Activated gamma-delta T cell treated with Interleukin-2 at 50 U/mL for 16 hours (primary cell): ENCODE measurements at regions not wholly inside any gene's neighbourhood (a gene's known extent, or its start where the extent isn't known, plus 50 kb on each side); places are given as distances from the start of the nearest gene placed in this dataset.
"Not testable (repeated sequence)": the region's sequence is repeated elsewhere in the genome, so short reads cannot be mapped to it uniquely, and the experiment has no call there.

Experiments
- DNase-seq: peaks from one replicate; pipeline ENCODE4 v3.0.0-alpha.2; 2020

DNA sequence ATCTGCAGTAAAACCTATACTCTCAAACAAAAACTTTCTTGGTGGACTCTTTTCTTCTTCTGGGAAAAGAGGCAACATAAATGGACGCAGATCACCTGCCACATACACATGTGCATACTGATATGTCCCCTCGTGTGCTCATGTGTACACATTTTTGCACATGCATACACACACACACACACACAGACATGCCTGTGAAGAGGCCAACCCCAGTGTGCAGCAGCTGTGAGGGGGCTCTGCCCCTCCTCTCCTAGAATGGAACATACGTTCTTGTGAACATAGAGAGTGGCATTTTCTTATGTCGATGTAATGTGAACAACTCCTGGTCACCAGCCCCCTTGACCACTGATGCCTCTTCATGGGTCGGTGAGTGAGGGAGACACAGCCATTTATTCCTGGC is 188.9 kb upstream of the PLGLB2 start:
- DNase-seq = not testable (repeated sequence)

DNA sequence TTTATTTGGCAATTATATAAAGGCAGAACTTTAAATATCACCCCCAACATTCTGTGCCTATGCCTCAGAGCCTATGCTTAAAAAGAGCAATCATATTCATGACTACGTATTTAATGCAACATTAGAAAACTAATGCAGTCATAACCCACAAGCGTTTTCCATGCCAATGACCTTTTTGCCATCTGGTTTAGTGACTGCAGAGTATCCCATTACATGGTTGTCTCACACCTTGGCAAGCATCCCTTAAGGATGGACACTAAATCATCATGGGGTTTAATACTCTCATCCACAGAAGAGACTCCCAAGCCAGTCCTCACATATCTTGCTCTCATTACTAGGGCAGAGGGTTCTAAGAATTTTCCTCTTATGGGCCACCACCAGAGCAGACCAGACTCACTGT is 188.2 kb upstream of the PLGLB2 start:
- DNase-seq = not testable (repeated sequence)

DNA sequence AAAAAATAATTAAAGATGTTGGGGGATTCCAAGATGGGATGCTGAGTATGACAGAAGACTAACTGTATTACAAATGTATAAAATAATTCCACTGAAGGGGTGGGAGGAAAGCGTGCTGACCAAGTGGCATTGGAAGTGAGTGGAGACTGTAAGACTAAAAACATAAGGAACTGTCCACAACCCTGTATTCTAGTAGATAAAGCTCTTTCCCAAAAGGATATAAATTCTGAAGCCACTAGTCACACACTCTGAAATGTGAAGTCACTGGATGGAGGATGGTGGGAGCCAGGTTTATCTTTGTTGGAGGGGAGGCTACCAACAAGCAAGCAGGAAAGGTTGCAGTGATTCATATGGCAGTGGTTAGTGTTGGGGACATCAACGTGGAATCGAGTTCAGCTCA is 182.8 kb upstream of the PLGLB2 start:
- DNase-seq = not testable (repeated sequence)

DNA sequence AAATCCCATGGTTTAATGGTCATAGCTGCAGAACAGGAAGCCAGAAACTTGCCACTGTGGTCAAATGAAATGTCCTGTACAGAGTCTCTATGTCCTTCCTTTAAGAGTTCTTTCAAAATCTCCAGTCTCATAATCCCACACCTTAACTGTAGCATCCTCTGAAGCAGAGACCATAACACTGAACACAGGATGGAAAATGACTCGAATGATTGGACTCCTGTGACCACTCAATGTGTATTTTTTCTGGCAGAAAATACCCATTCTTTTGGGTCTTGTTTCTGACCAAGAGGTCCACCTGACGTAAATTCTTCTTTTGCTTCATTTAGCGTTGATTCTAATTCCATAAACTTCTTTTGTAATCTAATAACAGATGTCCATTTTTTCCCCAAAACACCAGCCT is 181.4 kb upstream of the PLGLB2 start:
- DNase-seq = not testable (repeated sequence)

DNA sequence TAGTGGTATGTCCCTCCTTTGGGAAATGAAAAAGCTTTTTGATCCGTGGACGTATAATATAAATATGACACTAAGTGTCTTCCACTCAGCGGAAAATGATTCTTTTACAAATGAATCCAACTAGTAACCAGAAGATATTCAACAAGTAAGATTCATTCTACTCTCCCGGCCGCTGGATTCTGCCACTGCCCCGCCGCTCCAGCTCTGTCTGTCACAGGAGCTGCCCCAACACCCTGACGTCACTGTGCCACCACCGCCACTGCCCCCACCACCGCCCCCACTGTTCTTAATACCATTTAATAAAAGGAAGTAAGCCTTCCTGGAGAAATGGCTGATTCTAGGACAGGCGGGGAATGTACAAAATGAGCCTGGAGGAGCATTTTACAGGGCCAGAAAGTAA is 180.8 kb upstream of the PLGLB2 start:
- DNase-seq = not testable (repeated sequence)

DNA sequence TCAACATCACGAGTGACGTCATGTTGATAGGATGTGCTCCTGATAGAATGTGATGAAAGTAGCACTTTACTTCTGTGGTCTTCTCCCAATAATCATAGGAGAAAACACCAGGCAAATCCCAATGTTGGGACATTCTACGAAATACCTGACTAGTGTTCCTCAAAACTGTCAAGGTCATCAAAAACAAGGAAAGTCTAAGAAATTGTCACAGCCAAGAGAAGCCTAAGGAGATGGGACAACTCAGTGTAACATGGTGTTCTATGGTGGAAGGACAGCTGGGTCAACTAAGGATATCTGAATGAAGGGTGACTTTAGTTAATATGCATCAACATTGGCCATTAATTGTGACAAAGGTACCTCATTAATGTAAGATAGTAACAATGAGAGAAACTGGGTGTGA is 180.0 kb upstream of the PLGLB2 start:
- not testable (repeated sequence) for DNase-seq

DNA sequence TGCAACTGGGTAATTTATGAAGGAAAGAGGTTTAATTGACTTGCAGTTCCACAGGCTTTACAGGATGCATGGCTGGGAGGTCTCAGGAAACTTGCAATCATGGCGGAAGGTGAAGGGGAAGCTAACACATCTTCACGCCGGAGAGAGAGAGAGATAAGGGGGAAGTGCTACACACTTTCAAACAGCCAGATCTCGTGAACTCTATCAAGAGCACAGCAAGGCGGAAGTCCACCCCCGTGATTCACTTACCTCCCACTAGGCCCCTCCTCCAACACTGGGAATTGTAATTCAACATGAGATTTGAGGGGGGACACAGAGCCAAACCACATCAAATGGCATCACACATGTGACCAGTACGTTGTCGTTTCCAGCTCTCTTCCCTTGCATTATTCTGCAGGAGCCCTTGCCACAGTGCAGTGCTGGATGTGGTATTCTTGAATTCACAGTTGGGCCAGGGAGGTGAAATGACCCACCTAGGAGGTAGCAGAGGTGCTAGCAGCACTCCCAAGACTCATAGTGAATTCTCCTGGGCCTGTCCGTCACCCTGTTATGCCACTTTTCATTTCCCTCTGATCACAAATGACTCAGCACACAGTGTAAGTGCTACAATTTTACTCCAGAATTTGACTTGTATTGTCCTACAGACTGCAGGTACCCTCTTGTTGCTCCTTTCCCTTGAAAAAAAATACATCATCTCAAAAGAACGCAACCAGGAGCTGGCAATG is 179.2 kb upstream of the PLGLB2 start:
- DNase-seq = not testable (repeated sequence)

DNA sequence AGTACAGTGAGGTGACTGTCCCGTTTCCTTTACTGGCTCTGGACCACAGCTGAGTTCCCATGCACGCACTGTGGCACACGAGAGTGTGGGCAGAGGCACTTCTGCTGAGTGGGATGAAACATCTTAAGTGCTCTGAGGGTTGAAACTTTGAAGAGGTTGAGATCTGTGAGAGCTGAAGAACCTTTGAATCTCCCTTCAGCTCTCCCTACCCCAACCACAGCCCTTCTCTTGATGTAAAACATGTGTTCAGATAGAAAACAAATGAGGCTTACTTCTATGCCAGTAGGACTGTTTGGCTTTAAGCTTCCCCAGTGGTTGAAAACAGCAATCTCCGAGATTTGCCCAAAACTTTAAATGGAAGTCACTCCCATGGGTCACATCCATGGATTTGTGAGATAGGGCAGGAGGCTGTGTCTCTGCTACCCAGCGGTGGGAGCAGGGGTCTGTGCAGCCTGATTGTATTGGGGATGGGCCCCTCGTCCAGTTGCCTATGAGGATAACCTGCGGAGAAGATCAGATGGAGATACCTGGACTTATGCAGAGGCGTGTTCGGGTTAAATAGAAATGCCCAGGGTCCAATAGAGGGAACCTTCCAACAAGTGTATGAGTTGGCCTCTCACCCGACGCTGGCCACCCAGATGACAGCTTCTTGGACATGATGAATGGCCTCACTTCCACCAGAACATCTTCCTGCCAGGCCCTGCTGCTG is 178.0 kb upstream of the PLGLB2 start:
- DNase-seq = not testable (repeated sequence)

DNA sequence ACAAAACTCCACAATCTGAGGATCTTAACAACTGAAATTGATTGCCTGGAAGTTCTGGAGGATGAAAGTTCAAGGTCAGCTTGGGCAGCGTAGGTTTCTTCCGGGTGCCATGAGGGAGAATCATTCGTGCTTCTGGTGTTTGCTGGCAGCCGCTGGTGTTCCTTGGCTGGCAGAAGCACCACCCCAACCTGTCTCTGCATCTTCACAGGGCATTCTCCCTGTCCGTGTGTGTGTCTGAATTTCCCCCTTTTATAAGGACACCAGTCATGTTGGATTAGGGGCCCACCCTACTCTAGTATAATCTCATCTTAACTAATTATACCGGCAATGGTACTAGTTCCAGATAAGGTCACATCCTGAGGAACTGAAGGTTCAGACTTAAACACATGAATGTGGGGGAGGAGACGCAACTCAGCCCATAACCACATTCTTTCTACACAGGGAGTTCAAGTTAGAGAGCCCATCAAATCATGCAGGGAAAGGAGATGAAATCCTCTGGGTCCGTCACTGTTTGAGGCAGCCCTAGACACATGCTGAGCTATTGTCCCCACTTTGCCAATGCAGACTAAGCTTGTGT is 175.9 kb upstream of the PLGLB2 start:
- DNase-seq = not testable (repeated sequence)

DNA sequence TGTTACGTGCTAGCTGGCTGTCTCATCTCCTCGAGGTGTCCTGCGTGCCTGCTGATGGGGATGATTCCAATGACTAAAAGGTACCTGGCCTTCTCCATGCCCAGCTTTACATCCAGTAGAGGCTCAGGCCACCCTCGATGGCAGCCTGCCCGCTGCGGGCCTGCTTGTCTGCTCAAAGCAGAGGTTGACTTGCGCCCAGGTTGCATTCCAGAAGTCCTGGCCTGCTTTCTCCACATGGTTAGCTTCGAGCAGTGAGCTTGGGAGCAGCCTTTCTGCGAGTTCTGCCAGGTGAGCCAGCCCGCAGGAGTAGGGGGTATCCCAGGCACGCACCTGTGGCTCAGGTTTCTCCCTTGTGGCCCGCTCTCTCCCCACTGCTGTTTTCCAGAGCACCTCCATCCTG is 175.0 kb upstream of the PLGLB2 start:
- DNase-seq = not testable (repeated sequence)

DNA sequence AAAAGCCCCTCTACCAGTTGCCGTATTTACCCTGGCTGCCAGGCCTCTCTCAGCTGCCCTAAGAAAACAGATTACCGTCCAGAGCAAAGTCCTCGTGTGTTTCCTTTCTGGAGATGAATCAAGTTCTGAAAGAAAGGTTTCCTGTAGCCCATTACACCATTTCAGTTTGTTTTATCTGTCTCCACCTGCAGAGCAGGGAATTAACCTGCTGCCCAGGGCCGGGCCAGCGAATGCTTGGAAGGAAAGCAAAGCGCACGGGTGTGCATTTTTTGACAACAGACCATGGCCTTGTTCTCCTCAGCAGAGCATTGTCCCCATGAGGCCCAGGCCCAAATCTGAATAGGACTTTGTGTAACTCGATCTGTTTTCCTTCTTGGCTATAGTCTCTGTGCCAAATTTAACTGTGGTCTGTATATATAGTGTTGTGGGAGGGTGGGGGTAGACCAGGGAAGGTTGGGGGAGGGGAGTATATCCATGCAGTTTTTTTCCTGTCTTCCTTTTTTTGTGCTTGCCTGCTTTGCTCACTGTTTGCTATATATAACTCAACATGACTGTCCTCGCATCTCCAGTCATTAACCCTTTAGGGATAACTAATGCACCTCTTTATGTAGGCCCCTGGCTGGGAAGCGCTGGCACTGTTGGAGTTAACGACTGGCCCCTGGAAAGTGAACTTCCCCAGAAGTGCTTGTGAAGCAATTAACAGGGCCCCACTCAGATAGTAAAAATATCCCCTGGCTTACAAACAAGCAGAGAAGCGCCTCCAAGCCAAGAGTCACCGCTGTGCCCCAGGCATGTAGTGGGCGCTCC is 174.3 kb upstream of the PLGLB2 start:
- not testable (repeated sequence) for DNase-seq

DNA sequence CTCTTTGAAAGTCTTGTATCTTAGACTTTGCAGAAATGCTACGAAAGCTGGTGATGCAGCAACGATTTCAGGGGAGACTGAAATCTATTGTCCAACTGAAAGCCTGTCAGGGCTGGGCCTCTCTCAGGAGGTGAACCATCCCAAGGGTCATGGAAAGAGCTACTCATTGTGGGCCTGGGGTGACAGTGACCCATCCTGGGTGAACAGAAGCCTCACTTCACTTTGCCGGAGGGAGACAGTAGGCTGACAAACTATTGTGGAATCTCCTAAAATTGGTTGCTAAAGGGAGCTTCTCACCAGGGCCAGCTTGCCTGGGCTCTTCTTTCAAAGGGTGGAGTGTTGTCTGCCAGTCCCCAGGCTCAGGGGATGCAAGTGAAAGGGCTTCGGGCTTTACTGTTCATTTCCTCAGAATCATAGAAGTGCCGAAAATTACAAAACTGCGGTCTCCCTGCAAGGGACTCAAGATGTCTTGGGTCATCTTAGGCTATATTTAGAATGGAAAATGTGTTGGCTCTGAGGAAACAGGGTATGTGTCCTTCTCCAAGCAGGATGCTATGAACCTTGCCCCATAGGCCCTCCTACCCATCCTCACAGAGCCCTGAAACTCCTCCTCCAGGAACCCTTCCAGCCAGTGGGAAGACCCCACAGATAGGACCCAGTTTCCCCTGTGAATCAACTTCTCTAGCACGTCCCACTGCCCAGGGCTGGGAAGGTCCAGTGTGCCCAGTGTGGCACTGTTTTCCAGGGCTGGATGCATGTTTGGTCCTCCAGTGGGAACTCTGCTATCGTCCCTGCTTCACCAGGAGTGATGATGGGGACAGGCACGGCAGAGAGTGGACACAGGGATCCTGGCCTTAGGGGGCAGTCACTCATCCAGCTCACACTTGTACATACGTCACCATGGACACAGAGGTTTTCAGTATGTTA is 173.4 kb upstream of the PLGLB2 start:
- DNase-seq = not testable (repeated sequence)

DNA sequence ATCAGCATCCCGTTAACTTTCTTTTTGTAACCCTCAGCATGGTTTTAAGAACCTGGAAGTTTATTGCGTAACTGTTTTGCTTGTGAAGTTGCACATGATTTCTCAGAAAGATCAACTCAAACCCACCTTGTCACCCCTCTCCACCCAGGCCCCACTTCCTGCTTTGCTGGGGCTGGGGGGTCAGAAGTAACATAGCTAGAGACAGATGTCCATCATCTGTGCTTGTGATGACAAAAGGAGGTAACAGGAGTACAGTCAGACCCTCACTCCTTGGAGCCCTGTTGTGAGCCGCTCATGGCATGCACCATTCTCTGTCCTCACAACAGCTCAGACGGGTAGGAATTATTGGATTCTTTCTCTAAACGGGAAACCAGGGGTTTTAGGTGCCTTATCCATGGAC is 172.7 kb upstream of the PLGLB2 start:
- DNase-seq = not testable (repeated sequence)

DNA sequence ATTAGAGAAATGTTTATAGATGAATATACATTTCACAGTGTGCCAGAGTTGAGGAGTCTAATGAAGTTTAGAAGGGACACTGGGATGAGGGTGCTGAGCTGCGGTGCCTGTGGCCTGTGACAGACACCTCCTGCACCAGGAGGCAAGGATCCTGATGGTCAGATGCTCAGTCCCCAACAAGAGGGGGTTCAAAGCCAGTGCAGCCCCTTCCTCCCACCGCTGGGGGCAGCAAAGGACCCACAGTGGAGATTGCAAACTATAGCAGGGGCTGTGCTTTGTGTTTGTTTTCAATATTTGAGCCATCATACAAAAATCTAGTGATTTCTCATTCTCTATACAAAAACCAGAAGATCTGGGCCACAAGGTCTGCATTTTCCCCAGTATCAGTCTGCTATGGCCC is 170.5 kb upstream of the PLGLB2 start:
- not testable (repeated sequence) for DNase-seq

DNA sequence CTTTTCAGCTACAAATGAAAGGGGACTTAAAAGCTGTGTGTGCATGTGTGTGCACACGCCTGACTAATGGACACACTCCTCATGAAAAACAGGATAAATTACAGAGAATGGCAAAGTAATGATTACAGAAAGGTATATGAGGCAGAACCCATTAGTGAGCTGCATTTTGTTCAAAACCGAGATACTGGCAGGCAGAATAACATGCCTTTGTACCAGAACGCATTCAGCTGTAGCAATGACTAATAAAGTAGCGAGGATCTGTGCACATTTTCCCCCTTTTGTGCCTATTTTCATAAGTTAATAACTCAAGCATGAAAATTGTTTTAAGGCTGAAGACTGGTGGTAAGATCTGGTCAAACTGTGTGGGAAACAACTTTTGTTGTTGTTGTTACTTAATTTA is 165.7 kb upstream of the PLGLB2 start:
- DNase-seq = not testable (repeated sequence)

DNA sequence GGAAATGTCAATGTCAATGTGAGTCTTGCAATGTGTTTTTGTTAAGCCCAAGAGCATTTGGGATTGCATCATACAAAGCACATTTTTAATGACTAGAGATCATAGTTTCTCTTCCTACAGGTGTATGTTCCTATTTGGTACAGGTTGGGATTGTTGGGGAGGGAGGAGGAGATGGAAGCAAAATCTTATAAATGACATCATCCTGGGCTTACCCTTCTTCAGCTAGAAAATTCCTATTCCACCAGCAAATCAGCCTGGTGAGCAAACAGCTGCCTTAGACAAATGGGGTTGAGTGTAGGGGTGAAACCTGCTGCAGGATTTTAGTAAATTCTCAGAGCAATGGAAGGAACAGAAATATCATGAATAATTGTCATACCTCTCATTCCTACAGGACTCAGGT is 165.3 kb upstream of the PLGLB2 start:
- DNase-seq = not testable (repeated sequence)

DNA sequence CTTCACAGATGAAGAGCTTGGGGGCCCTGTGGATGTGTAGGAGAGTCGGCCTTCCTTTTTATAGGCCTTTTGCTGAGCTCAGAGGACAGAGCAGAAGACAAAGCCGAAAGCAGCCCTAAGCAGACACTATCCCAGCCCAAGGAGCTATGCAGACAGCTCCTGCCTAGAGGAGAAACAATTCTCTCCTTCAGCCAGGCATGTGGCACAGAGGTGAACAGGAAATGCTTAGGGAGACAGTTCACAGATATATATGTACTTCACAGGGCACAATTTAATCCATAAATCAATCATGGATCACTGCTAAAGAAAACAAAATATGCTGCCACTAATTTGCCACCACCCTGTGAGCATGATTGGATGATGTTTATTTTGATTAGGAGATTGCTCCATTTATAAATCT is 164.5 kb upstream of the PLGLB2 start:
- DNase-seq = not testable (repeated sequence)

DNA sequence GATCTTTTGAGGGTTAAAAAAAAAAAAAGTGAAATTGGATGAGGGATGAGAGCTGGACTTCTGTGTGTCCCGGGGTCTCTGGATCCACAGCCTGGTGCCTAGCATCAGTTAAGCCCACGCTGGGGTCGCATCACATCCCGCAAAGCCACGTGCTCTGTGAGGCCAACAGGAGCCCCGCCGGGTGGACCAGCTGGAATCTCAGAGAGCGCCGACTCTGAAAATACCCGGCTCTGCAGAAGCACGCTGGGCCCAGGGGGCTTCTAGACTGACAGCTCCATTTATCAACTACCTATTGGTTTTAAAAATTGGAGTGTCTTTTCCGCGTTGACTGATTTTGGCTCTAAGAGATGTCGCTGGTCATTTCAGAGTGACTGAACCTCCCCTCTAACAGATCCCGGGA is 164.1 kb upstream of the PLGLB2 start:
- DNase-seq = not testable (repeated sequence)

DNA sequence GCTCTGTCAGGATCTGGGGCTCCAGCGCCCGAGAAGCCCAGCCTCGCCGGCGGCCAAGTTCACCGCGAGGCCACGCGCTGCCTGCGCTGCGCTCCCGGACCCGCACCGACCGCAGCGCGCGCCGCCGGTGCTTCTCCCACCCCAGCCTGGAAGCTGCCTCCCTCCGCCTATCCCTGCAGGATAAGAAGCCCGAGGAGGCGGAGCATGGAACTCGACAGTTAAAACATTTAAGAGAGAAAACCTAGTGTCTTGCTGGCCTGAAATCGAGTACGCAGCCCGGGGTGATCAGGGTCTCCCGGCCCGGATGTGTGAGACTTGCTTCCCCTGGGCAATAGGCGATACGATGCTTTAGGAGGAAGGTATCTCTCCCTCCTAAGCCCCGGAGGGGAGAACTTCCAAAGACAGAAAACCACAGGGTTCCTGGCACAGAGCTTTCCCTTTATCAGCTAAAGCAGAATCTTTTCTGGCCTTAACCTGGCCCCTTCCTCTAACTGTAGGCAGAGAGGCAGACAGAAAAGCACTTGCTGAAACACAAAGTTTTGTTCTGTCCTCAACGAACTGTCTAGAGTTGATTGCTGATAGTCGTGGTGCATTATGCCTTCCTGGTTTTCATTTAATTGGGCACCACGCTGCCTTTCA is 163.5 kb upstream of the PLGLB2 start:
- DNase-seq = not testable (repeated sequence)

DNA sequence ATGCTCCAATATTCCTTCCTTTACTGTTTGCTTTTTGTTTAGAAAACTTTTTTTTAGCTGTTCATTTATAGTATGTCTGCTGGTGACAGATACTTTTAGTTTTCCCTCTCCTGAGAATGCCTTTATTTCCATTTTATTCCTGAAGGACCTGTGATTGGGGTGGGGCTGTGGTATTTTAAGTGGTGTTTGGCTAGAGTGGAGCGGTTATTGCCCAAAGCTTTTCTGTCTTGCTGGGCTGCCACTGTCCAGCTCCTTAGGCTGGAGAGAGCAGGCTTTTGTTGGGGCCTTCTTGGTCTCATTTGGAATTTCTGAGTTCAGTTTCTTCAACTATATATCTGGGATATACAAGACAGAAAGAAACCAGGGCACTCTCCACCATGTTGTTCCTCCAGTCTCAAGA is 160.0 kb upstream of the PLGLB2 start:
- DNase-seq = not testable (repeated sequence)

DNA sequence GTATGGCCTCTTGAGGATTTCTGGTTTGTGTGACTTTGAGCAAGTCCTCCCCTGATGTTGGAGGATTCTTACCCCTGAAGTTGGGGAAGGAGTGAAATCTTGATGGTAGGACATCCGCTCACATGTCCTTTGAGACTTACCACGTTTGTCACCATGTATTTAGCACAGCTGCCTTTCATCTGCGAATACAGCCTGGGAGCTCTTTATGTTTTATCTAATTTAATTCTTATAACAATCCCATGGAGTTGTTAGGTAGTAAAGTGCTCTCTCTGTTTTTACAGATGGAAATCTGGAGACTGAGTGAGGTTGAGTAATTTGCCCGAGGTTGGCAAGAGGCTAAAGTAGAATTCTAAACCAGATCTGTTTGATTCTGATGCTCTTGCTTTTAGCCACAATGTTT is 154.9 kb upstream of the PLGLB2 start:
- DNase-seq = not testable (repeated sequence)
